HL-60/S4 treated with retinoic acid at 250 ng/mL for 4 days and 3 days (cell line): ENCODE measurements at regions not wholly inside any gene's neighbourhood (a gene's known extent, or its start where the extent isn't known, plus 50 kb on each side); places are given as distances from the start of the nearest gene placed in this dataset.

Source experiments
- in situ Hi-C: fragments of 300-500 bp; cut with MboI; formaldehyde crosslinking; loops from 2 replicates; pipeline ENCODE4 v1.7.0; 2022; ENCODE audit warnings: low sequenced_read_pairs

- in situ Hi-C loops = no loop called here
These were observed 194.4 kb downstream of the BMP7 start for GRCh38 chr20:57071954-57072583.

DNA sequence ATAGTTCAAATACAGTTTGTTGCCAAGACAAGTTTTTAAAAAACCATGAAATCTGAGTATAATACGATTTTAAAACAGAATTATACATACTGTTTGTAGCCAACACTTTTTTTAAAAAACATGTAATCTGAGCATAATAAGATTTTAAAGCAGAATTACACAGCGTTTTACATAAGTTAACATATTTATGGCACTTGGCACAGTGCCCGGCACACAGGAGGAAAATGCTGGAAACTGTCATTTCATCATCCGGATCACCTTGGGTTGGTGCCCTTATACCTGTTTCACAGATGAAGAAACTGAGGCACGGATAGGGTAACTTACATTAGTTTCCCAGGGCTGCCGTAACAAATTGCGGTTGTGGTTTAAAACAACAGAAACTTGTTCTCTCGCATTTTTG lies 193.0 kb downstream of the BMP7 start:
- in situ Hi-C loops = no loop called here

DNA sequence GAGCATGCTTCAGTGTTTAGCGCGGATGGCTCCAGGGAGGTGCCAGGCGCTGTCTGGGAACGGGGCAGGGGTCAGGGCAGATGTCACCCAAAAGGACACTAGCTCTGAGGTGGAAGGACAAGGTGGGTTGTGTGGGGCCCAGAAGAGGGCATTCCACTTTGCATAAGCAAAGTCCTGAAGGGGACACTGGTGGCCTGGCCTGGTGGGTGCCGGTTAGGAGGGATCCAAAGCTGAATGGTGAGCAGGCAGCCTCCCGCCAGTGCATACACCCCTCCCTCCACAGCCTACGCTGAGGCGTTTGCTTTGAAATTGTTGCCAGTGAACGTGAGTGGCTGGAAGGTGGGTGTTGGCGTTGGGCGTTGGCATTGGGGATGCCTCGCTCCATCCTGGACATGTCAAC lies 192.1 kb downstream of the BMP7 start:
- in situ Hi-C loops = no loop called here

GRCh38 chr20:57075181-57075580 lies 191.3 kb downstream of the BMP7 start:
- in situ Hi-C loops = loop anchor here (25.0 kb wide), 3 partner anchors 437 to 1112 kb away; no protein-coding TSS in a partner anchor

- in situ Hi-C loops = loop anchor here (25.0 kb wide), 3 partner anchors 437 to 1112 kb away; no protein-coding TSS in a partner anchor
These were observed 190.8 kb downstream of the BMP7 start for GRCh38 chr20:57075603-57076002.

DNA sequence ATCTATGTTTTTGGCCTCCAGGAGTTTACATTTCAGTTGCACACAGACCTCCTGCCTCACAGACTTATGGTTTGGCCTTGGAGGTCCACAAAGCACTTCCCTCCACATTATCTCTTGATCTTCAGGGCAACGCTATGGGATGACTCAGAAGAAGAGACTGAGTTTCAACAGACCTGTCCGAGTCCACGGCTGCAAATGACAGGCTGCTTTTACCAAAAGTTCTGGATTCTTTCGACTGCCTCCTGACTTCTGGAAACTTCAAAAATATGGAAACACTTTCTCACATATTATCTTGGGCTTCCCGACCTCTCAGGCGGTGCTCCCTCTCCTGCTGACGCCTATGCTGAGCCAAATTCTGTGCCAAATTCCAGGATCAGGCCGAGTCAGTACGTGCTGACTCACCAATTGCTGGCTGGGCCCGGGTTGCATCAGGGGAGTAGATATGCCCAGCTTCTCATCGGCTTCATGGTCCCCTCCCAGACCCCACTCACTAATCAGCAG lies 190.2 kb downstream of the BMP7 start:
- in situ Hi-C loops = loop anchor here (25.0 kb wide), 3 partner anchors 436 to 1111 kb away; no protein-coding TSS in a partner anchor

DNA sequence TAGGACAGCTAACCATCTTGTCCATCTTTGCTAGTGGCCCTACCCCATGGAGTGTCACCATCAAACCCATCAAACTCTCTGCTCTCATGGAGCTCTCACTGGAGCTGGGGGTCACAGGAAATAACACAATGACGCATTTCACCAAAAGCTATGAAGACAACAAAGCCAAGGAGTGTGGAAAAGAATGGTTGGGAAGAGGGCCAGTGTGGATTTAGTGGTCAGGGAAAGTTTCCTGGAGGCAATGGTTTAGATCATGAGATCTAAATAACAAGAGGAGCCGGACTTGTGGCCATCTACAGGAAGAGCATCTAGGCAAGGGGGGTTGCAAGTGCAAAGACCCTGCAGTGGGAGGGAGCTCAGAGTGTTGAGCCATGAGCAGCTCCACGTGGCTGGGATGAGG lies 189.5 kb downstream of the BMP7 start:
- in situ Hi-C loops = loop anchor here (25.0 kb wide), 3 partner anchors 435 to 1110 kb away; no protein-coding TSS in a partner anchor

DNA sequence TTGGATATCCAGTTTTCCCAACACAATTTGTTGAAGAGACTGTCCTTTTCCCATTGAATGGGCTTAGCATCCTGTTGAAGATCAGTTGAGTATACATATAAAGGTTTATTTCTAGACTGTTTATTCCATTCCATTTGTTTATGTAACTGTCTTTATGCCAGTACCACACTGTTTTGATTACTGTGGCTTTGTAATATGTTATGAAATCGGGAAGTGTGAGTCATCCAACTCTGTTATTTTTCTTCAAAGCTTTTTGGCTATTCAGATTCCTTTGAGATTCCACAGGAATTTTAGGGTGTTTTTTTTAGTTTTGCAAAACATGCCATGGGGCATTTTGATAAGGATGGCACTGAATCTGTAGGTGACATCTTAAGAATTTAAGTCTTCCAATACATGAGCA lies 188.3 kb downstream of the BMP7 start:
- in situ Hi-C loops = loop anchor here (25.0 kb wide), 3 partner anchors 434 to 1109 kb away; no protein-coding TSS in a partner anchor

- in situ Hi-C loops = loop anchor here (10.0 to 25.0 kb wide), 4 partner anchors 255 to 1108 kb away; no protein-coding TSS in a partner anchor
These were observed 187.1 kb downstream of the BMP7 start for GRCh38 chr20:57079031-57080005.

GRCh38 chr20:57080796-57081195 lies 185.6 kb downstream of the BMP7 start:
- in situ Hi-C loops = loop anchor here (10.0 to 25.0 kb wide), 4 partner anchors 254 to 1107 kb away; no protein-coding TSS in a partner anchor

DNA sequence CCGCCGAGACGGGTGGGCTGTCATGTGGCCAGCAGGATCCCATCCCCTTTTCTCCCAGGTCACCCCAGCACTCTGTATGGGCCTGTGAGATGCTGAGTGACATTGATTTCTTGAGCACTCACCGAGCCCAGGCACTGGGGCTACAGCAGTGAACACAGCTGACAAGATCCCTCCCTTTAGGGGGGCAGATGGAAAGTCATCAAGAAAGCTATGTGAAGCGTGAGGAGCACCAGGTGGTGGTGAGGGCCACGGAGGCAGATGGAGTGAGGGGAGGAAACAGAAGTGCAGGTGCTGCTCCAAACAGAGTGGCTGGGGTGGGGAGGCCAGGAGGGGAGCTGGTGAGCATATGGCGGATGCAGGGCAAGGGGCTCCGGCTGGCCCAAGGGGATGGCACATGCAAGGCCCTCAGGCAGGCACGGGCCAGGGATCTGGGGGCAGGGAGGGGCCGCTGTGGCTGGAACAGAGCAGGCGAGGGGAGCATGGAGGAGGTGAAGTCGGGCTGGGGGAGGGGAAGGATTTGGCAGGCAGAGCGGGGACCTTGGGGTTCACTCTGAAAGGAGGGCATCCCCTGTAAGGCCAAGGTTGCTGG lies 184.0 kb downstream of the BMP7 start:
- in situ Hi-C loops = loop anchor here (10.0 to 25.0 kb wide), 4 partner anchors 252 to 1105 kb away; no protein-coding TSS in a partner anchor

GRCh38 chr20:57083072-57083471 lies 183.4 kb downstream of the BMP7 start:
- in situ Hi-C loops = loop anchor here (10.0 to 25.0 kb wide), 4 partner anchors 252 to 1104 kb away; no protein-coding TSS in a partner anchor

DNA sequence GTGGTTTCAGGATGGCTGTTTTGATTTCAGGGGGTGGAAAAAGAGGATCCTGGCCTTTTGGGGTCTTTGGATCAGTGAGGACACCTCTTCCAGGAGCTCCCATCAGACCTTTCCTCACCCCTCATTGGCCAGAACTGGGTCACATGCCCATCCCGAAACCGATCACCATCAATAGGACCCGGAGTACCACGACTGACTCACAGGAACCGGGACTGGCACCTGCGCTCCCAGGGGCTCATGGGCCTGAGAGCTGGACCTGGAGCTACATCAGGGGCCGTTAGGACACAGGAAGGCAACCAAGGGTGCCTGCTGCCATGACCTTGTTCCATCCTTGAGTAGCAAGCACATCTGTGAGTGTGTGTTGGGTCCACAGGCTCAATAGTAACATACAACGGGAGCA lies 180.4 kb downstream of the BMP7 start:
- in situ Hi-C loops = loop anchor here (10.0 to 25.0 kb wide), 4 partner anchors 249 to 1101 kb away; no protein-coding TSS in a partner anchor

- in situ Hi-C loops = loop anchor here (10.0 to 25.0 kb wide), 4 partner anchors 248 to 1100 kb away; no protein-coding TSS in a partner anchor
These were observed 179.3 kb downstream of the BMP7 start for GRCh38 chr20:57087102-57087501.

DNA sequence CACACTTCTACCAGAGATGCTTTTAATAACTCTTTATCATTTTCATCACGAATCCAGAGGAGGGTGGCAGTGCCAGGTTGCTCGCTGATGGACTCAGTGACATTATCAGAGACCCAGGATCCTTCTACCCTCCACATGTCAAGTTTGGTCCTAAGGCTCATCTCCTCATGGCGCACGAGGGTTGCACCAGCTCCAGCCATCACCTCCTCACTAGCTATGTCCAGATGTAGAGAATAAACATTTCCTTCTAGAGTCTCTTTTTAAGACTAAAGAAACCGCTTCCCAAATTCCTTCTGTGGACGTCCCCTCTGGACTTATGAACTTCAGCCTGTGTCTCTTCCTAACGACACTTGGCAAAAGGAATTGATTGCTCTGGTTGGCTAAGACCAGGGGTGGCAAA lies 178.7 kb downstream of the BMP7 start:
- in situ Hi-C loops = loop anchor here (10.0 to 25.0 kb wide), 4 partner anchors 247 to 1100 kb away; no protein-coding TSS in a partner anchor

- in situ Hi-C loops = loop anchor here (10.0 to 25.0 kb wide), 4 partner anchors 246 to 1099 kb away; no protein-coding TSS in a partner anchor
These were observed 178.0 kb downstream of the BMP7 start for GRCh38 chr20:57088436-57088835.

DNA sequence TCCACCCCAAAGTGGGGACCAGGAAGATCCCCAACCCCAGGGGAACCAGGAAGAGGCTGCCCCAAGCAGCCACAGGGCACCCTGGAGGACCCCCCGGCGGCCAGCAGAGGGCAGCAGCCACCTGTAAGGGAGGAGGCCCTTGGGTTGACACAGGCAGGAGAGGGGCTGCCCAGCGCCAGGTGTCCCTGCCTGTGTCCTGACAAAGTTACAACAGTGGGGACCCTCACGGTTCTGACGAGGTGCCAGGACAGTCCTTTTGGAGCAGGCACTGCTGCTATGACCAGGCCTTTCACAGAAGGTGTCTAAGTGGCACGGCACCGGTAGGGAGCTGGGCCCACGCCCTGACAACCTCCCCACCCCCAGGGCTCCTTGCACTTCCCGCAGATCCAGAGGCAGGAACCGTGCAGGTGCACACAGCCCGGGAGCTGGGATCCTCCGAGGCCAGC lies 176.7 kb downstream of the BMP7 start:
- in situ Hi-C loops = loop anchor here (10.0 to 25.0 kb wide), 4 partner anchors 245 to 1098 kb away; no protein-coding TSS in a partner anchor

- in situ Hi-C loops = loop anchor here (25.0 kb wide), 3 partner anchors 421 to 1096 kb away; no protein-coding TSS in a partner anchor
These were observed 175.6 kb downstream of the BMP7 start for GRCh38 chr20:57090590-57091560.

DNA sequence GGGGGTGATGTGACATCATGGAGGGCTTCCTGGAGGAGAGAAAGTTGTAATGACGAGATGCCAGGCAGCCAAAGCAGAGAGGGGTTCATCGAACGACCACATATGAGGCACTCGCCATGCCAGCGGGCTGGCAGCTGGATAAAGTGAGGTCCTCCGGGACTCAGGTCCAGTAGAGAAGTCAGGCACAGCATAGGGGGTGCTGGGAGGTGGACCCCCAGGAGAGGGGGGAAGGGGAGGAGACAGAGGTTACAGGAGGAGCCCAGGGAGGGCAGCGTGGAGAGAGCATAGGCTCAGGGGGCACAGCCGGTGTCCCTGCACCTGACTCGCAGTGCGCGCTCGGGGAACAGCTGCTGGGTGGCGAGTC lies 174.7 kb downstream of the BMP7 start:
- in situ Hi-C loops = loop anchor here (25.0 kb wide), 3 partner anchors 421 to 1096 kb away; no protein-coding TSS in a partner anchor
